GM19395 (cell line): ENCODE measurements at regions not wholly inside any gene's neighbourhood (a gene's known extent, or its start where the extent isn't known, plus 50 kb on each side); places are given as distances from the start of the nearest gene placed in this dataset.
A peak's percentile ranks its signal among the peaks of the same experiment; 100 is the strongest.

ENCODE experiments used
- ATAC-seq: cut with Tn5 transposase; IDR thresholded peaks from one replicate; pipeline ENCODE4 v1.9.1; 2021; ENCODE audit warnings: mild to moderate bottlenecking, moderate library complexity; ENCODE audit not compliant: unreplicated experiment

DNA sequence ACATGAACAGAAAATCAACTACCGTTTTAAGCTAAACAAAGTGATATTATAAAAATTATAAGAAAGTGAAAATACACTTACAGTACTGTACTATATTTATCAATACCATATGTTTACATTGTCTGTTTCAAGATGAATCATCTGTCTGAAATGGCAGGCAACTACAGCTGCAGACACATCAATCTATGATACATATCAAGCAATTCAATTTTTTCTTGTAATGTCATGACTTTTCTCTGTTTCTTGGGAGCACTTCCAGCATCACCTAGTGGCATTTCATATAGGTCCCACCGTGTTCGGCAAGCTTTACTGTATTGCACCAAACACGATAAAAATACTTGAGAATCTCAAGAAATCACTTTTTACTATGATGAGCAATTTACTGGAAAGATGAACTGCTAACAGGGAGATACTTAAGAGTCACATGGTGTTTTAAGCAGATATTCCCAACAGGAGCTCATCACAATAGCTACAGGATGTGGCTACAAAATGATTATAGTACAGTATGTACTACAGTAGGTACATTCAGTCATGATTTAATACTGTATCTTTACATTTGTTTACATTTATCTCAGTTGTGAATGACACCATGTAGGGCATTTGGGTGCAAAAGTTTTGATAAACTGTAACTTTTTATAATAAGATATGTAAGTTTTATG is 207.4 kb downstream of the ADAM29 start:
- no peak for ATAC-seq

GRCh38 chr4:175127314-175127713 is 209.2 kb downstream of the ADAM29 start:
- no peak for ATAC-seq

- ATAC-seq, result no peak
Observed at GRCh38 chr4:175129797-175130196, 211.6 kb downstream of the ADAM29 start.

- ATAC-seq, result no peak
Observed at GRCh38 chr4:175139205-175139604, 221.0 kb downstream of the ADAM29 start.

DNA sequence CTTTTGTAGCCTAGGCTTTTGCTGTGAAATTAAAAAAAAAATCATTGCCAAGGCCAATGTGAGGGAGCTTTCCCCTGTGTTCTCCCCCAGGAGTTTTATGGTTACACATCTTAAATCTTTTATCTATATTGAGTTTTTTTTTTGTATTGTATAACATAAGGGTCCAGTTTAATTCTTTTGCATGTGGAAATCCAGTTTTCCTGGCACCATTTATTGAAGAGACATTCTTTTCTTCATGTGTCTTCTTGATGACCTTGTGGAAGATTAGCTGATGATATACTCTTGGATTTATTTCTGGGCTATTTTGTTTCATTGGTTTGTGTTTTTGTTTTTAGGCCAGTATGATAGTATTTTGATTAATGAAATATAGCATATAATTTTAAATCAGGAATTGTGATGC is 225.0 kb downstream of the ADAM29 start:
- ATAC-seq, result no peak

DNA sequence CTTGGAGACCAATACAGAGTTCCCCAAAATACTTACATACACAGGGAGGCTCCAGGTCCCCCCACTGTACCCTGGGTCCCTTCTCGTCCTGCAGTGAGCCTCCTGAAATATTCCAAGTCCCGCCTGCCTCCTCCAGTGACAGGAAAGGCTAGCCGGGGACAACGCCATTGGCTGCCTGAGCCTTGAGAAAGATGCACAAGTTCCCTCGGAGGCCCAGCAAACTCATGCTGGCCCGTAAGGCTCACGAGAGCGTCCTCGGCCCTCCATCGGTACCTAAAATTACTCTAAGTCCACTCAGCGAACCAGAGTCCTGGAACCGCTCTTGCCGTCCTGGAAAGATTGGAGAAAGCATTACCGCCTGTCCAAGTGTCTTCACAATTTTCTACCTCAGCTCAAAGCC is 228.6 kb downstream of the ADAM29 start:
- ATAC-seq, result no peak

DNA sequence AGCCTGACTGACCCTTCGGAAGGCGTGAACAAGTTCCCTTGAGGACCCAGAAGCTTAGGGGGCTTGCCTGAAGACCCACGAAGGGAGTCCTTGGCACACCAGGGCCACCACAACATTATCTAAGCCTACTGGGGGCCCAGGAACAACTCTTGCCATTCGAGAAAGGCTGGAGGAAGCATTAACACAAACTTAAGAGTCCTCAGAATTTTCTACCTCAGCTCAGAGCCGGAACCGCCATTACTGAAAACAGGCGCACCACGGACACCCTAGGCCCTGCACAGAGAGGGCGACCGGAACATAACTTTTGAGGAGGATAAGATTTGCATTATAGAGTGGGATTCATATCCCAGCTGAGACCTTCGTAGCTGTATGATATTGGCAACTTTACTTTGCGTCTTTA is 229.1 kb downstream of the ADAM29 start:
- no peak for ATAC-seq

DNA sequence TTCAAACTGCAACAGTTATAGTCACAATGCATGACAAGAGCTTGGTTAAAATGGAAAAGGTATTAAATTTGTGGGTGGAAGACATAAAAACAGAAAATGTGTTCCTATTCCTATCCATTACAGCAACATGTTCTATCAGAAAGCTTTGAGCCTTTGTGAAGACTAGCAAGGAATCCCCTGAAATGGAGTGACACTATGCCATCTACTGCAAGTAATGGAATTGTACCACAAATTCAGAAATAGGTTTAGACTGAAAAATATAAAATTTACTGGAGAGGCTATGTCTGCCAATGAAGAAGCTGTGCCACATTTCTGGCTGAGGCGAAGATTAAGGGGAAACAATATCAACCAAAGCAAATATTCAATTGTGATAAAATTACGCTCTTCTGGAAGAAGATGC is 247.9 kb downstream of the ADAM29 start:
- ATAC-seq, result no peak

DNA sequence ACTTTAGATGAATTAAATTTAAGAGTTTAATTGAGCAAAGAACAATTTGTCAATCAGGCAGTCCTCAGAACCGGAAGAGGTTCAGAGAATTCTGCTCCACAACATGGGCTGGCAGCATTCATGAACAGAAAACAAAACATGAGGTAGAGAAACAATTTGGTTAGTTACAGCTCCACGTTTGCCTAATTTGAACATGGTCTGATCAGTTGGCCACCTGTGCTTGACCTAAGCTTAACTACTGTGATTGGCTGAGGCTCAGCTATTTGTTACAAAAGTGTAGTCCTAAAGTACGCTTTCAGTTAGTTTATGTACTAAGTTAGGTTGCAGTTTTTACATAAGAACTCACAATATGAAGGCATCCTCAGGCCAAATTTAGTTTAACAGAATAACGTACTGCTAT is 258.6 kb downstream of the ADAM29 start:
- ATAC-seq, result no peak

DNA sequence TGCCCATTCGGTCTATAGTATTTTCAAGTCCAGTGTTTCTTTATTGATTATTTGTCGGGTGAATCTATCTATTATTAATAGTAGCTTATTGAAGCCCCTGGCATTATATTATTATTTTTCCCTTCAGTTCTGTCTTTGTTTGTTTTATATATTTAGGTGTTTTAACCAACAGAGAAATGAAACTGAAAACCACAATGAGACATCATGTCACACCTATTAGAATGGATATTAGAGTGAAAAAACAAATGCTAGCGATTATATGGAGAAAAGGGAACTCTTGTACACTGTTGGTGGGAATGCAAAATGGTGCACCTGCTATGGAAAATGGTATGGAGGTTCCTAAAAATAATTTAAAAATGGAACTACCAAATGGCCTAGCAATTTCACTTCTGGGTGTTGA is 272.5 kb downstream of the ADAM29 start:
- no peak for ATAC-seq

GRCh38 chr4:175198056-175198455 is 279.9 kb downstream of the ADAM29 start:
- ATAC-seq, result no peak

- ATAC-seq, result no peak
Observed at GRCh38 chr4:175215208-175215607, 297.1 kb downstream of the ADAM29 start.

DNA sequence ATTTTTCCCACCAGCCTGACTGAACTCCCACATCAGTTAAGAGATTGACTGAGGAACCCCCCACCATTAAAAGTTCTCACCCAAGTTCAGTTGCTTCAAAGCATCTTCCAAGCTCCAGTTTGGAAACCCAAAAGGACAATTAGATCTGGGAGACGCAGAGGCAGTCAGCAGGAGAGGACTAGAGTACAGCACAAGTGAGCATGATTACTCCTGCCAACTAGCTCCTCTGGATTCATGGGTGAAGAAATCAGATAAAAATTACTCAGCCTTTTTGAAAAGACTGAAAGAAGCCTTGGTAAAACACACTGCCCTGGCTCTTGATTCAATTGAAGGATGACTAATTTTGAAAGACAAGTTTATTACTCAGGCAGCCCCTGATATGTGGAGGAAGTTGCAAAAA is 297.5 kb downstream of the ADAM29 start:
- no peak for ATAC-seq

GRCh38 chr4:175229154-175229553 is 311.0 kb downstream of the ADAM29 start:
- ATAC-seq, result no peak

DNA sequence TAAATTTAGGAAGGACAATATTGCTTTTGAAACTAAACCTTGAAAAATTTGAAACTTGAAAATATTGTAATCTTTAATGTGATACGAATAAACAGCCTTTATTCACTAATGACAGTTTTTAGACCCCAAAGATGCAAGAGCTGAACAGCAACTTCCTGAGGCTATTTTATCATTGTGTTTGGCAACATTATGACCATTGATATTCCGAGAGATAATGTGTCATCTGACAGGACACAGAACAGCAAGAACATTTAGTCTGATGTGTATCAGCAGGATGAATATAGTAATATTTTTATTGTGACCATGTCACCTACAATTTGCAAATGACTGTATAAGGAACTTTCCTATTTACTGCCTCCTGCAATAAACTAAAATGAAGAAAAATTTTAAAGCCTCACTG is 316.0 kb downstream of the ADAM29 start:
- no peak for ATAC-seq

DNA sequence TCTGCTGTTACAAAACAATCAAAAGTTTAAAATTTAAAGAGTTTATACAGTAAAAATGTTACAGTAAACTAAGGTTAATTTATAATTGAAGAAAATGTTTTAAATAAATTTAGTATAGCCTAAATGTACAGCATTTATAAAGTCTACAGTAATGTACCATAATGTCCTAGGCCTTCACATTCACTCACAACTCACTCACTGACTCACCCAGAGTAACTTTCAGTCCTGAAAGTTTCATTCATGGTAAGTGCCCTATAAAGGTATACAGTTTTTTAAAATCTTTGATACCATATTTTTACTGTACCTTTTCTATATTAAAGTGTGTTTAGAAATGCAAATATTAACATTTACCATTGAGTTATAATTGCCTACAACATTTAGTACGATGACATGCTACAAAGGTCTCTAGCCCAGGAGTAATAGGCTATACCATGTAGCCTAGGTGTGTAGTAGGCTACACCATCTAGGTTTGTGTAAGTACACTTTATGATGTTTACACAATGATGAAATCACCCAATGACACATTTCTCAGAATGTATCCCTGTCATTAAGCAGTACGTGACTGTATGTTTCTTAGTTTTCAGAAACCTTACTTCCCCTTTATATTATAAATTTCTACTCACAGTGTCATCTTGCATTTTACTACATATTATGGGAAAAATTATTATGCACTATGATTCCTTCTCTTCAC is 320.8 kb downstream of the ADAM29 start:
- ATAC-seq, result no peak

DNA sequence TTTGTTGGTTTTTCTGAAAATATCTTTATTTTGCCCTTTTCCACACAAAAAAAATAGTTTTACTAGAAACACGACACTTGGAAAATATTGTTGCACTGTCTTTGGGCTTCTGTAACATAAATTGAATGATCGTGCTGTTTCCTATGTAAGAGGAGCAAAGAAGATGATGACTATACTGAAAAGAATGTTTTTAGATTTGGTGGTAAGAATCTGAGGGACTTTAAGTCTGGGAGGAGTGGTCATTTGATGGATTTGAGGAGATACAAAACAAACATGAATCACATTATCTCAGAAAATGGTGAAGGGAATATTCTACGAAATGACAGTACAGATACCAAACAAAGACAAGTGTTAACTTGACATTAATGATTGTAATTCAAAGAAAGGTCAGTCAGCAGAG is 328.8 kb downstream of the ADAM29 start:
- no peak for ATAC-seq

DNA sequence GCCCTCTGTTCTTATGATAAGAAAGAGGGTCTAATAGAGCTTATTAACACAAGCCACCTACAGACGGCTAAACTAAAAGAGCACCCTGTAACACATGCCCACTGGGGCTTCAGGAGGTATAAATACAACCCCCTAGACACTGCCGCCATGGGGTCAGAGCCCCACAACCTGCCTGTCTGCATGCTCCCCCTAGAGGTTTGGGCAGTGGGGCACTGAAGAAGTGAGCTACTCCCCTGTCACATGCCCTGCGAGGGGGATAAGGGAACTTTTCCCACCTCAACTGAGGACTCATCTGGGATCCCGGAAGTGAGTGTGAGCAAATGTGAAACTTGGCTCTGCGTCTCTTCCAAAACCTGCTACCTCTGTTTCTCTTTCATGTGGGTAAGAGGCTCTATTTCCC is 334.5 kb downstream of the ADAM29 start:
- no peak for ATAC-seq

DNA sequence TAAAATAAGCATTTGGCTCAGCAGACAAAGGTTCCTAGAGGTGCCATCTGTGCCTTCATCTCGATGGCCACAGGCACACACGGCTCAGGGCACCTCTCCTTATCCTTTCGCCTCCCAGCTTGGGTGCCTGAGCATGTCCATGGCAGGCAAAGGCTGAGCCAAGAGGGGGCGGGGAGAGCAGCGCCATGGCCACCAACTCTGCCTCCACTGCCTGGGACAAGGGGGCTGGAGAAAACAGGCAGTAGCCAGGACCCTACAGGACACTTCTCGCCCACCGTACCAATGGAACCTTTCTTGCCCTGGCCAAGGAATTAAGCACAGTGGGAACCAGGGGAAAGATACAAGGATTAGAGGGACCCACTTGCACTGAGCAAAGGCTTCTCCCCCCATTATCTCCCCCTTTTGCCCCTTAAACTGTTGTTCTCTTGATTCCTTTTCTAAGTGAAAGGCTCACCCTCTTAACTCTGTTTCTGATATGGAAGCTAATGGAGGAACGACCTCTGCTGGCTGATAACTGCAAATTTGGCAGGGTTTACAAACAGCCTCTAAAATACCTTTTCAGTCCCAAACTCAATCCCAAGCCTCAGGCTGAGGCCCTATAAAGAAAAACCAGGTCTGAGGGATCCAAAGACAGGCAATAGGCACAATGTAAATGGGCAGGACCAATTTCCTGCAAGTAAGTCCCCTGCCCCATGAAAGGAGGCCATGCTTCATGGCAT is 335.2 kb downstream of the ADAM29 start:
- ATAC-seq, result no peak

DNA sequence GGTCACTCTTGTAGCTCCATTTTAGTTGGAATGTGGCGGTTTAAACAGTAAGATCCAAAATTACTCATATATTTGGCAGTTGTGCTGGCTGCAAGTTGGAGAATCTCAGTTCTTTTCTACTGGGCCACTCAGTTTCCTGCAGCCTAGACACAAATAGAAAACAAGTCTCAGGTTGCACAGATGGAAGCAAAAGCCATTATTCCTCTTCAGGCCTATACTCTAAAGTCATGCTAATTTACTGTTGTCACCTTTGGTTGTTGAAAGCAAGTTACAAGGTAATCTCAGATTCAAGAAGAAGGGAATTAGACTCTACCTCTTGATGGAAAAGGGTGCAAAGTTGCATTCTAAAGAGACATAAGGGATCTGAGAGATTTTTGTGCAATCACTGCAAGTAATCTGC is 345.4 kb downstream of the ADAM29 start:
- ATAC-seq, result no peak

DNA sequence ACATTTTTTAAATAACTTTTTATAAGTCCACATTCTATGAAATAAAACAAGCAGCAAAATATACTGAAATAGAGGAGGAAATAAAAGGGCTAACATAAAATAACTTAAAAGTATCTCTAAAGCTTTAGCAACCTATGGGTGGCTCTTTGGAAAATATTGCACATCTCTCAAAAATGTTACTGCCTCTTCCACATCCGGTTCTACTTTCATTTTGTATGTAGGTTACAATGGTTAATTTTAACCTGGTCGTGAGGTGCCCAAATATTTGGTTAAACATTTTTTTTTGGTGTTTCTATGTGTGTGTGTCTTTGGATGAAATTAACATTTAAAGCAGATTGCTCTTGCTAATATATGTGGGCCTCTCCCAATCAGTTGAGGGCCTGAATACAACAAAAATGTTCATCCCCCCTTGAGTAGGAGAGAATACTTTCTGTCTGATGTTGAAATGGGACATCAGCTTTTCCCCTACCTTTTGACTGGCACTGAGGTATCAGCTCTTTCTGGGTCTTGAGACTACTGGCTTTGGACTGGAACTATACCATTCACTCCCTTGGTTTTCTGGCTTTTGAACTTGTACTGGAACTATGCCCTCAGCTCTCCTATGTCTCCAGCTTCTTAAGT is 353.0 kb downstream of the ADAM29 start:
- peak; percentile 86 for ATAC-seq
